Hepatocyte (in vitro differentiated cells): ENCODE measurements at regions not wholly inside any gene's neighbourhood (a gene's known extent, or its start where the extent isn't known, plus 50 kb on each side); places are given as distances from the start of the nearest gene placed in this dataset.

Experiments
- DNase-seq: peaks from one replicate; pipeline ENCODE4 v3.0.0-alpha.2; 2016; ENCODE audit warnings: low spot score
- H2AFZ ChIP-seq: fragments of 200-600 bp; sonication (generic); 2 replicates; pipeline ENCODE4 v1.6.0; 2016; ENCODE audit warnings: antibody characterized with exemption, mild to moderate bottlenecking
- H3K27ac ChIP-seq: fragments of 200-600 bp; sonication (generic); 2 replicates; pipeline ENCODE4 v1.5.1; 2016; ENCODE audit warnings: mild to moderate bottlenecking
- H3K27me3 ChIP-seq: fragments of 200-600 bp; sonication (generic); 2 replicates; pipeline ENCODE4 v1.6.1; 2016
- H3K36me3 ChIP-seq: fragments of 200-600 bp; sonication (generic); replicated peaks from 2 replicates; pipeline ENCODE4 v1.5.1; 2016; ENCODE audit warnings: low read depth; ENCODE audit not compliant: insufficient read depth
- H3K4me1 ChIP-seq: fragments of 200-600 bp; sonication (generic); 2 replicates; pipeline ENCODE4 v1.5.1; 2016; ENCODE audit warnings: mild to moderate bottlenecking, moderate library complexity; ENCODE audit not compliant: insufficient read depth
- H3K4me2 ChIP-seq: fragments of 200-600 bp; sonication (generic); 2 replicates; pipeline ENCODE4 v1.6.0; 2016
- H3K4me3 ChIP-seq: fragments of 200-600 bp; sonication (generic); 2 replicates; pipeline ENCODE4 v1.5.1; 2016; ENCODE audit warnings: mild to moderate bottlenecking
- H3K79me2 ChIP-seq: fragments of 200-600 bp; sonication (generic); 2 replicates; pipeline ENCODE4 v1.6.0; 2017; ENCODE audit warnings: mild to moderate bottlenecking
- H3K9me2 ChIP-seq: fragments of 200-600 bp; sonication (generic); replicated peaks from 2 replicates; pipeline ENCODE4 v1.6.0; 2017; ENCODE audit warnings: mild to moderate bottlenecking; ENCODE audit not compliant: insufficient read depth
- H3K9me3 ChIP-seq: fragments of 200-600 bp; sonication (generic); 2 replicates; pipeline ENCODE4 v1.5.1; 2016; ENCODE audit warnings: low read depth, mild to moderate bottlenecking
- H4K20me1 ChIP-seq: fragments of 200-600 bp; sonication (generic); 2 replicates; pipeline ENCODE4 v1.6.0; 2016; ENCODE audit warnings: mild to moderate bottlenecking; ENCODE audit not compliant: insufficient read depth, poor library complexity, severe bottlenecking
- EZH2 ChIP-seq: fragments of 200-600 bp; sonication (generic); IDR thresholded peaks from 2 replicates; pipeline ENCODE4 v1.6.1; 2016; ENCODE audit warnings: antibody characterized with exemption, mild to moderate bottlenecking, borderline replicate concordance
- EZH2phosphoT487 ChIP-seq: fragments of 200-600 bp; sonication (generic); IDR thresholded peaks from one replicate; pipeline ENCODE4 v1.6.1; 2018; ENCODE audit warnings: antibody characterized with exemption, mild to moderate bottlenecking, low read depth, moderate library complexity; ENCODE audit not compliant: unreplicated experiment, severe bottlenecking
- WGBS: methylation state at CpG from one replicate; pipeline ENCODE4 v1.1.6; 2016; ENCODE audit warnings: low lambda C conversion rate; ENCODE audit errors: missing lambda C conversion rate; 5-methylcytosine and 5-hydroxymethylcytosine counted together
- TF ChIP-seq, protein P1 (sequence below): fragments of 200-600 bp; sonication (generic); IDR thresholded peaks from 2 replicates; pipeline ENCODE4 v1.5.1; 2016; ENCODE audit warnings: antibody characterized with exemption, mild to moderate bottlenecking; ENCODE audit not compliant: poor library complexity

DNA sequence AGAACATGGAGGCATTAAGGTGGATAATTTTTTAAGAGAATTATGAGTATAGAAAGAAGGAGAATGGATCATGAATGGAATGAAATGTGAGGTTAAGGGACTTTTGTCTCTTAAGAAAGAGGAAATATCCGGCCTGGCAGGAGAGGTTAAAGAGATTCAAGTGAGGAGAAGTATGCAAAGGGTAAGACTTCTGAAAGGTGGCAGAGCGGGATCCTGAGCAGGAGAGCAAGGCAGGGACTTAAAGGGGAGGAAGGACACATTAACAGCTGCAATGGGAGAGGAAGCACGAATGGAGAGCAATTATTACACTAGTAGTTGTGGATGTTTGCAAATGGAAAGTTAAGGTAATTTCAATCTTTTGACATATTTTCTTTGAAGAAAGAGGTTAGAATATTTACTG is 171.0 kb downstream of the KITLG start:
- Histone ChIP-seq H2AFZ (no peak overlapping the region), H3K4me2 (no peak overlapping the region), H3K79me2 (no peaks in the 10 kb centered on the region), H3K36me3 (no peaks in the 10 kb centered on the region), H3K4me3 (no peak overlapping the region), H3K9me2 (no peaks in the 10 kb centered on the region), H3K4me1 (no peaks in the 10 kb centered on the region), H3K27ac (no peak overlapping the region), H4K20me1 (no peaks in the 10 kb centered on the region), H3K27me3 (no peaks in the 10 kb centered on the region), H3K9me3 (no peaks in the 10 kb centered on the region)
- TF ChIP-seq, protein P1, sequence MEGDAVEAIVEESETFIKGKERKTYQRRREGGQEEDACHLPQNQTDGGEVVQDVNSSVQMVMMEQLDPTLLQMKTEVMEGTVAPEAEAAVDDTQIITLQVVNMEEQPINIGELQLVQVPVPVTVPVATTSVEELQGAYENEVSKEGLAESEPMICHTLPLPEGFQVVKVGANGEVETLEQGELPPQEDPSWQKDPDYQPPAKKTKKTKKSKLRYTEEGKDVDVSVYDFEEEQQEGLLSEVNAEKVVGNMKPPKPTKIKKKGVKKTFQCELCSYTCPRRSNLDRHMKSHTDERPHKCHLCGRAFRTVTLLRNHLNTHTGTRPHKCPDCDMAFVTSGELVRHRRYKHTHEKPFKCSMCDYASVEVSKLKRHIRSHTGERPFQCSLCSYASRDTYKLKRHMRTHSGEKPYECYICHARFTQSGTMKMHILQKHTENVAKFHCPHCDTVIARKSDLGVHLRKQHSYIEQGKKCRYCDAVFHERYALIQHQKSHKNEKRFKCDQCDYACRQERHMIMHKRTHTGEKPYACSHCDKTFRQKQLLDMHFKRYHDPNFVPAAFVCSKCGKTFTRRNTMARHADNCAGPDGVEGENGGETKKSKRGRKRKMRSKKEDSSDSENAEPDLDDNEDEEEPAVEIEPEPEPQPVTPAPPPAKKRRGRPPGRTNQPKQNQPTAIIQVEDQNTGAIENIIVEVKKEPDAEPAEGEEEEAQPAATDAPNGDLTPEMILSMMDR: no peak
- TF ChIP-seq EZH2: no peak
- TF ChIP-seq EZH2phosphoT487: no peak
- WGBS: 80% methylated on average over 3 of the region's 3 CpGs
- no peak for DNase-seq

DNA sequence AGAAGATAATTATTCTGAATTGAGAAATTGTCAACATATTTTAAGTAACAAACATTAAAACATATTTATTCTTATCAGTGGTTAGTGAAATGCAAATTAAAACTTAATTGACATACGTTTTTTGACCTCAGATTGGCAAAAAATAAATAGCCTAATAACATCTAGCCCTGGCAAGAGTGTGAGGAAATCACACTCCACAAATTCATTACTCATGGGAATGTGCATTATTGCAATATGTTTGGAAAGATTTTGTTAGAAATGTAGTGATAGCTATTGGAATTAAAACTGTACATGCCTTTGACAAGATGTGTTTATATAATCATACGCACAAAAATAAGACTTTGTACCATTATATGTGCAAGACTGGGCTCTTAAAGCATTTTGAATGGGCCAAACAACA is 168.6 kb downstream of the KITLG start:
- 89% methylated on average over 2 of the region's 2 CpGs for WGBS

DNA sequence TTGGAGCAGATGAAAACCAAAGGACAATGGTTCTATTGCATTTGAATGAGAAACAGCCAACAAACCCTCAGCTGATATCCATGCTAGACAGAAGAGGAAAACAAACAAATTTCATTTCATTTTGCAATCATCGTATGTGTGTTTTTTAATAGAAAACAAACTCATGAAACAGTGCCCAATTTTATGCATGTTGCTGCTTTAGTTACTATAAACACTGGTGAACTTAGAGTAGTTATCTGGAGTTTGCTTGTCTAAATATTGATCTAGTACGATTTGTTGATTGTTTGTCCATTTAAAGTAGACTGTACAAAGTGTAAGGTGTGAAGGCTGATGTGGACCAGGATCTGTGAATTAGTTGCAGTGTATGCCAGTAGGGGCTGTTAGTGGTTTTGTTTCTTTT is 166.6 kb downstream of the KITLG start:
- H3K9me3 ChIP-seq: no peaks in the 10 kb centered on the region
- H3K27ac ChIP-seq: no peak overlapping the region
- H3K4me3 ChIP-seq: no peak overlapping the region
- DNase-seq: no peak
- no peaks in the 10 kb centered on the region for H3K4me1 ChIP-seq
- H3K27me3 ChIP-seq: no peaks in the 10 kb centered on the region
- H2AFZ ChIP-seq: no peak overlapping the region
- TF ChIP-seq, protein P1: no peak
- no peak for TF ChIP-seq EZH2phosphoT487
- TF ChIP-seq EZH2: no peak
- no peaks in the 10 kb centered on the region for H3K79me2 ChIP-seq
- no peaks in the 10 kb centered on the region for H4K20me1 ChIP-seq
- WGBS: 70% methylated on average over 2 of the region's 2 CpGs
- H3K36me3 ChIP-seq: no peaks in the 10 kb centered on the region
- no peak overlapping the region for H3K4me2 ChIP-seq
- H3K9me2 ChIP-seq: no peaks in the 10 kb centered on the region

More for the DNA sequence above, 168.6 kb downstream of the KITLG start:
- H3K4me1 ChIP-seq: no peaks in the 10 kb centered on the region
- no peak overlapping the region for H3K4me2 ChIP-seq
- no peak for DNase-seq
- H3K36me3 ChIP-seq: no peaks in the 10 kb centered on the region
- no peak overlapping the region for H3K4me3 ChIP-seq
- no peaks in the 10 kb centered on the region for H4K20me1 ChIP-seq
- H3K79me2 ChIP-seq: no peaks in the 10 kb centered on the region
- no peaks in the 10 kb centered on the region for H3K27me3 ChIP-seq
- TF ChIP-seq, protein P1: no peak
- TF ChIP-seq EZH2 (no peak), EZH2phosphoT487 (no peak)
- no peak overlapping the region for H3K27ac ChIP-seq
- H3K9me2 ChIP-seq: no peaks in the 10 kb centered on the region
- H3K9me3 ChIP-seq: no peaks in the 10 kb centered on the region
- H2AFZ ChIP-seq: no peak overlapping the region

DNA sequence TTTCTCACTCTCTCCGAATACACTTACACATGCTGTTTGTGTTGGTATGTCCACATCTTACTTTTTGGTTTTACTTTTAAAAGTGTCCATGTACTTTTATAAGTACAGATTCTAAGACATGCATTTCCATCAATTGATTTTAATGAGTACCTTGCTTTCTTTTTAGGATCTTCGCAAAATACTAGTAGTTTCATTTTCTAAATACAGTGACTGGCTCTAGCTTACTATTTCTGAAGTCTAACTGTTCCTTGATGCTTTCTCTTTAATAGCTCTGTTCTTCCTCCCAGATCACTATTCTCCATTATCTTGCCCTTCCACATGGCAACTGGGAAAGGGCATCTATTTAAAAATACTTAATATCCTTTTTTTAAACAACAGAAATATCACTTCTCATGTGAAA is 164.1 kb downstream of the KITLG start:
- no peak for TF ChIP-seq EZH2
- TF ChIP-seq, protein P1: no peak
- no peak for TF ChIP-seq EZH2phosphoT487
- 93% methylated on average over 2 of the region's 2 CpGs for WGBS

More for the DNA sequence above, 164.1 kb downstream of the KITLG start:
- no peaks in the 10 kb centered on the region for H3K9me3 ChIP-seq
- H2AFZ ChIP-seq: no peak overlapping the region
- no peak for DNase-seq
- no peaks in the 10 kb centered on the region for H3K27me3 ChIP-seq
- H3K79me2 ChIP-seq: no peaks in the 10 kb centered on the region
- H3K4me1 ChIP-seq: no peaks in the 10 kb centered on the region
- H3K4me3 ChIP-seq: no peak overlapping the region
- no peaks in the 10 kb centered on the region for H3K9me2 ChIP-seq
- H3K27ac ChIP-seq: no peak overlapping the region
- no peaks in the 10 kb centered on the region for H4K20me1 ChIP-seq
- no peaks in the 10 kb centered on the region for H3K36me3 ChIP-seq
- H3K4me2 ChIP-seq: no peak overlapping the region
